ENCODE measurements at regions not wholly inside any gene's neighbourhood (a gene's known extent, or its start where the extent isn't known, plus 50 kb on each side); places are given as distances from the start of the nearest gene placed in this dataset.

DNA sequence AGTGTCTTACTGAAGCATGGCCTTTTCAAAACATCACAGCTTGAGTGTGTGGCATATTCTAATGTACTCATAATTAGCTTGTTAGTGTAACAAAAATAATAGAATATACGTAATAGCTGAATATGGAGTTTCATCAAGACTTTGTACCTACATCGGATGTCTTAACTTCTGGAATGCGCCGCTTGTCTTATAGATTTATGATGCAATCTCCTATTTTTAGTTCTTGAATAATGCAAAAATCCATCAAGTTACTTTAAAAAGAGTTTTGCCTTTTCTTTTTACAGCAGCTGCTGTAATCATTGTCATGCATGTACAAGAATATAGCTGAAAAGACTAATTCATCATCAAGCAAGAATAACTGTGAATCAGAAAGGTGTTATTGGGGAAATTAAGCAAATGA, 140.7 kb upstream of the SCN7A start:
- TF ChIP-seq POLR2AphosphoS5 (IDR thresholded peaks at IDR 0.05; ENCODE audit: low read depth, low read length) (no peak), TEAD4 (IDR thresholded peaks at IDR 0.05; ENCODE audit: borderline replicate concordance, insufficient read depth) (no peak), CHD2 (IDR thresholded peaks at IDR 0.05; ENCODE audit: low read length, partially characterized antibody) (no peak), JUND (IDR thresholded peaks at IDR 0.05) (no peak), YY1 (IDR thresholded peaks at IDR 0.05; ENCODE audit: low read depth) (no peak), EP300 (IDR thresholded peaks at IDR 0.05; ENCODE audit: borderline replicate concordance in 1 of 2, low read depth in 1 of 2, low read length in 1 of 2) (no peak), NFIC (IDR thresholded peaks at IDR 0.05; ENCODE audit: borderline replicate concordance) (no peak), RFX5 (IDR thresholded peaks at IDR 0.05; ENCODE audit: low read length) (no peak)
- TF ChIP-seq, protein P1, sequence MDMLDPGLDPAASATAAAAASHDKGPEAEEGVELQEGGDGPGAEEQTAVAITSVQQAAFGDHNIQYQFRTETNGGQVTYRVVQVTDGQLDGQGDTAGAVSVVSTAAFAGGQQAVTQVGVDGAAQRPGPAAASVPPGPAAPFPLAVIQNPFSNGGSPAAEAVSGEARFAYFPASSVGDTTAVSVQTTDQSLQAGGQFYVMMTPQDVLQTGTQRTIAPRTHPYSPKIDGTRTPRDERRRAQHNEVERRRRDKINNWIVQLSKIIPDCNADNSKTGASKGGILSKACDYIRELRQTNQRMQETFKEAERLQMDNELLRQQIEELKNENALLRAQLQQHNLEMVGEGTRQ (IDR thresholded peaks at IDR 0.05; ENCODE audit: borderline replicate concordance, low read depth, low read length), result no peak
- TF ChIP-seq, protein P2, sequence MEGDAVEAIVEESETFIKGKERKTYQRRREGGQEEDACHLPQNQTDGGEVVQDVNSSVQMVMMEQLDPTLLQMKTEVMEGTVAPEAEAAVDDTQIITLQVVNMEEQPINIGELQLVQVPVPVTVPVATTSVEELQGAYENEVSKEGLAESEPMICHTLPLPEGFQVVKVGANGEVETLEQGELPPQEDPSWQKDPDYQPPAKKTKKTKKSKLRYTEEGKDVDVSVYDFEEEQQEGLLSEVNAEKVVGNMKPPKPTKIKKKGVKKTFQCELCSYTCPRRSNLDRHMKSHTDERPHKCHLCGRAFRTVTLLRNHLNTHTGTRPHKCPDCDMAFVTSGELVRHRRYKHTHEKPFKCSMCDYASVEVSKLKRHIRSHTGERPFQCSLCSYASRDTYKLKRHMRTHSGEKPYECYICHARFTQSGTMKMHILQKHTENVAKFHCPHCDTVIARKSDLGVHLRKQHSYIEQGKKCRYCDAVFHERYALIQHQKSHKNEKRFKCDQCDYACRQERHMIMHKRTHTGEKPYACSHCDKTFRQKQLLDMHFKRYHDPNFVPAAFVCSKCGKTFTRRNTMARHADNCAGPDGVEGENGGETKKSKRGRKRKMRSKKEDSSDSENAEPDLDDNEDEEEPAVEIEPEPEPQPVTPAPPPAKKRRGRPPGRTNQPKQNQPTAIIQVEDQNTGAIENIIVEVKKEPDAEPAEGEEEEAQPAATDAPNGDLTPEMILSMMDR (IDR thresholded peaks at IDR 0.05), result no peak
- TF ChIP-seq, protein P3, sequence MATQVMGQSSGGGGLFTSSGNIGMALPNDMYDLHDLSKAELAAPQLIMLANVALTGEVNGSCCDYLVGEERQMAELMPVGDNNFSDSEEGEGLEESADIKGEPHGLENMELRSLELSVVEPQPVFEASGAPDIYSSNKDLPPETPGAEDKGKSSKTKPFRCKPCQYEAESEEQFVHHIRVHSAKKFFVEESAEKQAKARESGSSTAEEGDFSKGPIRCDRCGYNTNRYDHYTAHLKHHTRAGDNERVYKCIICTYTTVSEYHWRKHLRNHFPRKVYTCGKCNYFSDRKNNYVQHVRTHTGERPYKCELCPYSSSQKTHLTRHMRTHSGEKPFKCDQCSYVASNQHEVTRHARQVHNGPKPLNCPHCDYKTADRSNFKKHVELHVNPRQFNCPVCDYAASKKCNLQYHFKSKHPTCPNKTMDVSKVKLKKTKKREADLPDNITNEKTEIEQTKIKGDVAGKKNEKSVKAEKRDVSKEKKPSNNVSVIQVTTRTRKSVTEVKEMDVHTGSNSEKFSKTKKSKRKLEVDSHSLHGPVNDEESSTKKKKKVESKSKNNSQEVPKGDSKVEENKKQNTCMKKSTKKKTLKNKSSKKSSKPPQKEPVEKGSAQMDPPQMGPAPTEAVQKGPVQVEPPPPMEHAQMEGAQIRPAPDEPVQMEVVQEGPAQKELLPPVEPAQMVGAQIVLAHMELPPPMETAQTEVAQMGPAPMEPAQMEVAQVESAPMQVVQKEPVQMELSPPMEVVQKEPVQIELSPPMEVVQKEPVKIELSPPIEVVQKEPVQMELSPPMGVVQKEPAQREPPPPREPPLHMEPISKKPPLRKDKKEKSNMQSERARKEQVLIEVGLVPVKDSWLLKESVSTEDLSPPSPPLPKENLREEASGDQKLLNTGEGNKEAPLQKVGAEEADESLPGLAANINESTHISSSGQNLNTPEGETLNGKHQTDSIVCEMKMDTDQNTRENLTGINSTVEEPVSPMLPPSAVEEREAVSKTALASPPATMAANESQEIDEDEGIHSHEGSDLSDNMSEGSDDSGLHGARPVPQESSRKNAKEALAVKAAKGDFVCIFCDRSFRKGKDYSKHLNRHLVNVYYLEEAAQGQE (IDR thresholded peaks at IDR 0.05; ENCODE audit: low read depth, low read length), result no peak
- TF ChIP-seq, protein P4, sequence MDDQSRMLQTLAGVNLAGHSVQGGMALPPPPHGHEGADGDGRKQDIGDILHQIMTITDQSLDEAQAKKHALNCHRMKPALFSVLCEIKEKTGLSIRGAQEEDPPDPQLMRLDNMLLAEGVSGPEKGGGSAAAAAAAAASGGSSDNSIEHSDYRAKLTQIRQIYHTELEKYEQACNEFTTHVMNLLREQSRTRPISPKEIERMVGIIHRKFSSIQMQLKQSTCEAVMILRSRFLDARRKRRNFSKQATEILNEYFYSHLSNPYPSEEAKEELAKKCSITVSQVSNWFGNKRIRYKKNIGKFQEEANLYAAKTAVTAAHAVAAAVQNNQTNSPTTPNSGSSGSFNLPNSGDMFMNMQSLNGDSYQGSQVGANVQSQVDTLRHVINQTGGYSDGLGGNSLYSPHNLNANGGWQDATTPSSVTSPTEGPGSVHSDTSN (IDR thresholded peaks at IDR 0.05), result no peak
- TF ChIP-seq, protein P5, sequence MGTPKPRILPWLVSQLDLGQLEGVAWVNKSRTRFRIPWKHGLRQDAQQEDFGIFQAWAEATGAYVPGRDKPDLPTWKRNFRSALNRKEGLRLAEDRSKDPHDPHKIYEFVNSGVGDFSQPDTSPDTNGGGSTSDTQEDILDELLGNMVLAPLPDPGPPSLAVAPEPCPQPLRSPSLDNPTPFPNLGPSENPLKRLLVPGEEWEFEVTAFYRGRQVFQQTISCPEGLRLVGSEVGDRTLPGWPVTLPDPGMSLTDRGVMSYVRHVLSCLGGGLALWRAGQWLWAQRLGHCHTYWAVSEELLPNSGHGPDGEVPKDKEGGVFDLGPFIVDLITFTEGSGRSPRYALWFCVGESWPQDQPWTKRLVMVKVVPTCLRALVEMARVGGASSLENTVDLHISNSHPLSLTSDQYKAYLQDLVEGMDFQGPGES (IDR thresholded peaks at IDR 0.05; ENCODE audit: low read depth, low read length), result no peak

Measured in SK-N-SH (cell line).